ENCODE measurements at regions not wholly inside any gene's neighbourhood (a gene's known extent, or its start where the extent isn't known, plus 50 kb on each side); places are given as distances from the start of the nearest gene placed in this dataset.

- no peak for DNase-seq (ENCODE audit: low read depth)
- no peak overlapping the region for H3K4me3 ChIP-seq (ENCODE audit: low read depth, low read length)
- TF ChIP-seq CTCF (IDR thresholded peaks at IDR 0.05; ENCODE audit: control insufficient read depth, extremely low read depth, insufficient read depth) = no peak
Measured at GRCh38 chr1:2942410-2942809, 78.9 kb upstream of the ACTRT2 start.

- TF ChIP-seq CTCF (IDR thresholded peaks at IDR 0.05; ENCODE audit: control insufficient read depth, extremely low read depth, insufficient read depth) = no peak
- DNase-seq (ENCODE audit: low read depth) = no peak
- H3K4me3 ChIP-seq (ENCODE audit: low read depth, low read length) = no peak overlapping the region
Measured at GRCh38 chr1:2943686-2944260, 77.5 kb upstream of the ACTRT2 start.

- TF ChIP-seq CTCF (IDR thresholded peaks at IDR 0.05; ENCODE audit: control insufficient read depth, extremely low read depth, insufficient read depth) = no peak
- DNase-seq (ENCODE audit: low read depth) = no peak
- H3K4me3 ChIP-seq (ENCODE audit: low read depth, low read length) = no peak overlapping the region
Measured at GRCh38 chr1:2944705-2945104, 76.6 kb upstream of the ACTRT2 start.

GRCh38 chr1:2945821-2946231, 75.4 kb upstream of the ACTRT2 start:
- no peak overlapping the region for H3K4me3 ChIP-seq (ENCODE audit: low read depth, low read length)
- DNase-seq (ENCODE audit: low read depth) = no peak
- no peak for TF ChIP-seq CTCF (IDR thresholded peaks at IDR 0.05; ENCODE audit: control insufficient read depth, extremely low read depth, insufficient read depth)

- no peak for TF ChIP-seq CTCF (IDR thresholded peaks at IDR 0.05; ENCODE audit: control insufficient read depth, extremely low read depth, insufficient read depth)
- no peak for DNase-seq (ENCODE audit: low read depth)
- no peak overlapping the region for H3K4me3 ChIP-seq (ENCODE audit: low read depth, low read length)
Measured at GRCh38 chr1:2946291-2946690, 75.0 kb upstream of the ACTRT2 start.

GRCh38 chr1:2946999-2947690, 74.1 kb upstream of the ACTRT2 start:
- H3K4me3 ChIP-seq (ENCODE audit: low read depth, low read length) = no peak overlapping the region
- no peak for TF ChIP-seq CTCF (IDR thresholded peaks at IDR 0.05; ENCODE audit: control insufficient read depth, extremely low read depth, insufficient read depth)
- DNase-seq (ENCODE audit: low read depth) = peak; percentile 23
